ENCODE measurements at regions not wholly inside any gene's neighbourhood (a gene's known extent, or its start where the extent isn't known, plus 50 kb on each side); places are given as distances from the start of the nearest gene placed in this dataset.
A peak's percentile ranks its signal among the peaks of the same experiment; 100 is the strongest.

GRCh38 chr12:19760611-19761010, 321.3 kb downstream of the AEBP2 start:
- no peak for TF ChIP-seq CTCF (IDR thresholded peaks at IDR 0.05)
- no peaks in the 10 kb centered on the region for H3K9me3 ChIP-seq
- no peaks in the 10 kb centered on the region for H3K4me1 ChIP-seq
- no peak overlapping the region for H3K27ac ChIP-seq
- H3K4me3 ChIP-seq: no peak overlapping the region
- intact Hi-C loops (cut with DNase I): no loop called here
- DNase-seq: no peak
- H3K27me3 ChIP-seq: no peaks in the 10 kb centered on the region
- ATAC-seq: no peak
- H3K36me3 ChIP-seq: no peaks in the 10 kb centered on the region

- no peaks in the 10 kb centered on the region for H3K4me1 ChIP-seq
- DNase-seq (no peak), ATAC-seq (peak; percentile 26)
- H3K36me3 ChIP-seq: no peaks in the 10 kb centered on the region
- no peaks in the 10 kb centered on the region for H3K27me3 ChIP-seq
- no peaks in the 10 kb centered on the region for H3K9me3 ChIP-seq
- intact Hi-C loops (cut with DNase I): no loop called here
- H3K27ac ChIP-seq: no peak overlapping the region
- no peak overlapping the region for H3K4me3 ChIP-seq
- TF ChIP-seq CTCF (IDR thresholded peaks at IDR 0.05): no peak
These were observed 322.2 kb downstream of the AEBP2 start for GRCh38 chr12:19761463-19761862.

DNA sequence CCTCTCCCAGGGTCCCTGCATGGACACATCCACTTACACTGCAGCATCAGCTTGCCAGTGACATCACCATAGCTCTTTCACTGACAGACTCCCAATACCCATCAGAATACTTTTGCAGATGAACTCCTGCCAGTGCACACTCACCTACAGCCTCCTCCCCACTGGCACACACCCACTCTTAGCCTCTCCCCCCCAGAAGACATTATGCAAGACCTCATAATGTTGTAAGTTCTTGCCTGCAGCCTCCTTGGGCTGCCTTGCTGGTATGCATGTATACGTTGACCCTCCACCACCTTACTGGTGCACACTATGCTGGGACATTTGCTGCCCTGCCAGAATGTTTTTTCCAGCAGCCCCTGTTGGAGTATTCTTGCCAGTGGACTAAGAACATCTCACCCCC, 324.2 kb downstream of the AEBP2 start:
- TF ChIP-seq CTCF (IDR thresholded peaks at IDR 0.05): no peak
- ATAC-seq: no peak
- H3K4me3 ChIP-seq: no peak overlapping the region
- DNase-seq: no peak
- H3K4me1 ChIP-seq: no peaks in the 10 kb centered on the region
- intact Hi-C loops (cut with DNase I): no loop called here
- H3K27ac ChIP-seq: no peak overlapping the region
- no peaks in the 10 kb centered on the region for H3K36me3 ChIP-seq
- H3K9me3 ChIP-seq: no peaks in the 10 kb centered on the region
- H3K27me3 ChIP-seq: no peaks in the 10 kb centered on the region

GRCh38 chr12:19764408-19764807, 325.1 kb downstream of the AEBP2 start:
- ATAC-seq (no peak), DNase-seq (no peak)
- no peak for TF ChIP-seq CTCF (IDR thresholded peaks at IDR 0.05)
- Histone ChIP-seq H3K9me3 (no peaks in the 10 kb centered on the region), H3K4me3 (no peak overlapping the region), H3K27ac (no peak overlapping the region), H3K4me1 (no peaks in the 10 kb centered on the region), H3K27me3 (no peaks in the 10 kb centered on the region), H3K36me3 (no peaks in the 10 kb centered on the region)
- intact Hi-C loops (cut with DNase I): no loop called here

GRCh38 chr12:19771858-19772257, 332.6 kb downstream of the AEBP2 start:
- intact Hi-C loops (cut with DNase I): no loop called here
- no peak for ATAC-seq

More at GRCh38 chr12:19771858-19772257, 332.6 kb downstream of the AEBP2 start:
- Histone ChIP-seq H3K4me3 (no peak overlapping the region), H3K9me3 (no peaks in the 10 kb centered on the region), H3K36me3 (no peaks in the 10 kb centered on the region), H3K27me3 (no peaks in the 10 kb centered on the region), H3K27ac (no peak overlapping the region), H3K4me1 (no peaks in the 10 kb centered on the region)
- no peak for DNase-seq
- TF ChIP-seq CTCF (IDR thresholded peaks at IDR 0.05): no peak

Data from left lung (tissue), 4 donors.